ENCODE measurements at regions not wholly inside any gene's neighbourhood (a gene's known extent, or its start where the extent isn't known, plus 50 kb on each side); places are given as distances from the start of the nearest gene placed in this dataset.

GRCh38 chr1:164382384-164382783 lies 176.6 kb upstream of the PBX1 start:
- TF ChIP-seq POLR2A (IDR thresholded peaks at IDR 0.05) (no peak), CTCF (IDR thresholded peaks at IDR 0.05) (no peak)
- no peak for DNase-seq
- Histone ChIP-seq H3K9me3 (no peaks in the 10 kb centered on the region), H3K4me1 (no peaks in the 10 kb centered on the region), H3K27me3 (no peaks in the 10 kb centered on the region), H3K27ac (no peak overlapping the region), H3K36me3 (ENCODE audit: low read depth, missing control alignments) (no peaks in the 10 kb centered on the region), H3K4me3 (no peak overlapping the region)
- WGBS, 2 donors, result 73 to 85% methylated on average over 8 of the region's 8 CpGs
- intact Hi-C loops (cut with DNase I; ENCODE audit: low total_unique reads), result no loop called here

- WGBS, 2 donors, result 86 to 88% methylated on average over 3 of the region's 3 CpGs
Measured at GRCh38 chr1:164384262-164384661, 174.7 kb upstream of the PBX1 start.

GRCh38 chr1:164417016-164417704 lies 141.8 kb upstream of the PBX1 start:
- no peaks in the 10 kb centered on the region for H3K9me3 ChIP-seq
- TF ChIP-seq CTCF (IDR thresholded peaks at IDR 0.05) (no peak), POLR2A (IDR thresholded peaks at IDR 0.05) (no peak)
- intact Hi-C loops (cut with DNase I; ENCODE audit: low total_unique reads), result no loop called here
- no peak for DNase-seq
- WGBS, 2 donors, result 66 to 73% methylated on average over 2 of the region's 2 CpGs
- no peaks in the 10 kb centered on the region for H3K4me1 ChIP-seq
- H3K36me3 ChIP-seq (ENCODE audit: low read depth, missing control alignments), result no peaks in the 10 kb centered on the region
- H3K27me3 ChIP-seq, result no peaks in the 10 kb centered on the region
- no peak overlapping the region for H3K27ac ChIP-seq
- no peak overlapping the region for H3K4me3 ChIP-seq

More at GRCh38 chr1:164384262-164384661, 174.7 kb upstream of the PBX1 start:
- no peak overlapping the region for H3K4me3 ChIP-seq
- no peaks in the 10 kb centered on the region for H3K9me3 ChIP-seq
- TF ChIP-seq POLR2A (IDR thresholded peaks at IDR 0.05), result no peak
- no peak for TF ChIP-seq CTCF (IDR thresholded peaks at IDR 0.05)
- H3K27ac ChIP-seq, result no peak overlapping the region
- DNase-seq, result no peak
- H3K4me1 ChIP-seq, result no peaks in the 10 kb centered on the region
- no peaks in the 10 kb centered on the region for H3K27me3 ChIP-seq
- no peaks in the 10 kb centered on the region for H3K36me3 ChIP-seq (ENCODE audit: low read depth, missing control alignments)
- intact Hi-C loops (cut with DNase I; ENCODE audit: low total_unique reads), result no loop called here

GRCh38 chr1:164423136-164423535 lies 135.8 kb upstream of the PBX1 start:
- 82 to 87% methylated on average over 1 of the region's 1 CpG for WGBS, 2 donors
- TF ChIP-seq CTCF (IDR thresholded peaks at IDR 0.05) (no peak), POLR2A (IDR thresholded peaks at IDR 0.05) (no peak)
- no peaks in the 10 kb centered on the region for H3K36me3 ChIP-seq (ENCODE audit: low read depth, missing control alignments)
- H3K27me3 ChIP-seq, result no peaks in the 10 kb centered on the region
- H3K9me3 ChIP-seq, result no peaks in the 10 kb centered on the region
- no peak overlapping the region for H3K4me3 ChIP-seq
- no peak for DNase-seq
- H3K27ac ChIP-seq, result no peak overlapping the region
- intact Hi-C loops (cut with DNase I; ENCODE audit: low total_unique reads), result no loop called here
- no peaks in the 10 kb centered on the region for H3K4me1 ChIP-seq

All from testis (tissue), 2 donors.